Tibial nerve (tissue), 4 donors: ENCODE measurements at regions not wholly inside any gene's neighbourhood (a gene's known extent, or its start where the extent isn't known, plus 50 kb on each side); places are given as distances from the start of the nearest gene placed in this dataset.

Experiments used
- DNase-seq, 2 donors: peaks; one replicate each; pipeline ENCODE4 v3.0.0-alpha.2; 2019; ENCODE audit warnings: low spot score in 2 of 2
- H3K27ac ChIP-seq, 4 donors: fragments of 200-600 bp; sonication (generic) in 3 of 4; one replicate each; pipeline ENCODE4 v1.5.1; 2017 to 2019; ENCODE audit warnings: mild to moderate bottlenecking in 1 of 4
- H3K27me3 ChIP-seq, 2 donors: fragments of 200-600 bp; sonication (generic) in 1 of 2; one replicate each; pipeline versions ENCODE4 v1.5.1 to v1.6.0; 2017 to 2019
- H3K36me3 ChIP-seq, 3 donors: fragments of 200-600 bp; sonication (generic); one replicate each; pipeline ENCODE4 v1.5.1; 2018 to 2019
- H3K4me1 ChIP-seq, 4 donors: fragments of 200-600 bp; sonication (generic) in 3 of 4; one replicate each; pipeline ENCODE4 v1.5.1; 2017 to 2019
- H3K4me3 ChIP-seq, 4 donors: fragments of 200-600 bp; sonication (generic) in 3 of 4; one replicate each; pipeline ENCODE4 v1.5.1; 2017 to 2019; ENCODE audit warnings: mild to moderate bottlenecking in 1 of 4, moderate library complexity in 1 of 4
- H3K9me3 ChIP-seq, 4 donors: fragments of 200-600 bp; sonication (generic) in 3 of 4; one replicate each; pipeline ENCODE4 v1.5.1; 2017 to 2019
- EP300 ChIP-seq, 2 donors: sonication (generic); formaldehyde crosslinking; IDR thresholded peaks; one replicate each; pipeline ENCODE4 v1.6.1; 2017; ENCODE audit warnings: antibody characterized with exemption in 2 of 2, mild to moderate bottlenecking in 1 of 2
- POLR2A ChIP-seq, 2 donors: fragments of 450-650 bp; IDR thresholded peaks; one replicate each; pipeline ENCODE4 v1.6.1; 2017; ENCODE audit warnings: antibody characterized with exemption in 2 of 2, mild to moderate bottlenecking in 2 of 2, moderate library complexity in 2 of 2
- WGBS, 2 donors: methylation state at CpG; one replicate each; pipeline ENCODE4 v1.1.5; 2018; 5-methylcytosine and 5-hydroxymethylcytosine counted together
- TF ChIP-seq, protein P1 (sequence below), 5 experiments: fragments of 200-600 bp in 3 of 5; fragments of 450-650 bp in 2 of 5; sonication (generic) in 3 of 5; IDR thresholded peaks; one replicate each; pipeline ENCODE4 v1.5.1; 2016 to 2019; ENCODE audit warnings: antibody characterized with exemption in 5 of 5, mild to moderate bottlenecking in 3 of 5, moderate library complexity in 2 of 5

- no peak for DNase-seq
- Histone ChIP-seq H3K36me3 (no peaks in the 10 kb centered on the region), H3K4me1 (no peaks in the 10 kb centered on the region), H3K27me3 (no peaks in the 10 kb centered on the region), H3K27ac (no peak overlapping the region), H3K4me3 (no peak overlapping the region), H3K9me3 (no peaks in the 10 kb centered on the region)
- 95 to 97% methylated on average over 1 of the region's 1 CpG for WGBS, 2 donors
- TF ChIP-seq EP300 (IDR thresholded peaks at IDR 0.05) (no peak), POLR2A (IDR thresholded peaks at IDR 0.05) (no peak)
- TF ChIP-seq, protein P1, sequence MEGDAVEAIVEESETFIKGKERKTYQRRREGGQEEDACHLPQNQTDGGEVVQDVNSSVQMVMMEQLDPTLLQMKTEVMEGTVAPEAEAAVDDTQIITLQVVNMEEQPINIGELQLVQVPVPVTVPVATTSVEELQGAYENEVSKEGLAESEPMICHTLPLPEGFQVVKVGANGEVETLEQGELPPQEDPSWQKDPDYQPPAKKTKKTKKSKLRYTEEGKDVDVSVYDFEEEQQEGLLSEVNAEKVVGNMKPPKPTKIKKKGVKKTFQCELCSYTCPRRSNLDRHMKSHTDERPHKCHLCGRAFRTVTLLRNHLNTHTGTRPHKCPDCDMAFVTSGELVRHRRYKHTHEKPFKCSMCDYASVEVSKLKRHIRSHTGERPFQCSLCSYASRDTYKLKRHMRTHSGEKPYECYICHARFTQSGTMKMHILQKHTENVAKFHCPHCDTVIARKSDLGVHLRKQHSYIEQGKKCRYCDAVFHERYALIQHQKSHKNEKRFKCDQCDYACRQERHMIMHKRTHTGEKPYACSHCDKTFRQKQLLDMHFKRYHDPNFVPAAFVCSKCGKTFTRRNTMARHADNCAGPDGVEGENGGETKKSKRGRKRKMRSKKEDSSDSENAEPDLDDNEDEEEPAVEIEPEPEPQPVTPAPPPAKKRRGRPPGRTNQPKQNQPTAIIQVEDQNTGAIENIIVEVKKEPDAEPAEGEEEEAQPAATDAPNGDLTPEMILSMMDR (IDR thresholded peaks at IDR 0.05): no peak
Measured at GRCh38 chr3:76871655-76872054, 168.2 kb upstream of the ROBO2 start.

GRCh38 chr3:76872999-76873398 lies 166.9 kb upstream of the ROBO2 start:
- no peak overlapping the region for H3K4me3 ChIP-seq

DNA sequence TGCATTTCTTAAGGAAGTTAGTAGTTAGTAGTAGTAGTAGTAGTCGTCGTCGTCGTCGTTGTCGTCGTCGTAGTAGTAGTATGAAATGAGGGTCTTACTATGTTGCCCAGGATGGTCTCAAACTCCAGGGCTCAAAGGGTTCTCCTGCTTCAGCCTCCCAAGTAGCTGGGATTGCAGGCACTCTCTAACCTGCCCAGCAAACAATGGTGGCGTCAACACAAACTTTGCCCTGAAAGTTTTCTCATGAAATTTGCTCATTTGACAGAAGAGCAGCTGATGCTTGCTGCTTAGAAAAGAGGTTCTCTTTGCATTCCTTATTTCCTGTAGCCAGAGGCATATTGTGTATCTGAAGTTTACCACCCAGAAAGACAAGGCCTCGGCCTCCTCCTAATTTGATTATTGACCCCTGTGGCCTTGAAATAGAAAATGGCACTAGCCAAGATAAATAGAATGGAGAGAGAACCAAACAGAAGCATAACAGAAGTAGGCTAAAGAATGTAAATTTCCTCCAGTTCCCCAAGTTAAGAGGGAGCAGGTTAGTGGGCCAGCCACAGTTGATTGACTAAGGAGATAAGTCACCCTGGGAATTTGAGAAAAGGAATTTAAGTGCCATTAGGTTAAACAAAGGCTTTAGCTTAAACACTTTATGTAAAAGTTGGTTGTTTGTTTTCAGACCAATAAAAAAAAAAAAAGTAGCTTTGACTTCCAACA lies 166.2 kb upstream of the ROBO2 start:
- no peaks in the 10 kb centered on the region for H3K9me3 ChIP-seq
- H3K36me3 ChIP-seq: no peaks in the 10 kb centered on the region
- H3K4me3 ChIP-seq: no peak overlapping the region
- DNase-seq: no peak
- TF ChIP-seq, protein P1 (IDR thresholded peaks at IDR 0.05): no peak
- TF ChIP-seq EP300 (IDR thresholded peaks at IDR 0.05) (no peak), POLR2A (IDR thresholded peaks at IDR 0.05) (no peak)
- H3K4me1 ChIP-seq: no peaks in the 10 kb centered on the region
- WGBS, 2 donors: 88 to 89% methylated on average over 10 of the region's 10 CpGs
- H3K27me3 ChIP-seq: no peaks in the 10 kb centered on the region
- H3K27ac ChIP-seq: no peak overlapping the region

More at GRCh38 chr3:76872999-76873398, 166.9 kb upstream of the ROBO2 start:
- H3K9me3 ChIP-seq: no peaks in the 10 kb centered on the region
- H3K27ac ChIP-seq: no peak overlapping the region
- WGBS, 2 donors: 22 to 38% methylated on average over 1 of the region's 1 CpG
- H3K36me3 ChIP-seq: no peaks in the 10 kb centered on the region
- DNase-seq: no peak
- no peaks in the 10 kb centered on the region for H3K4me1 ChIP-seq
- H3K27me3 ChIP-seq: no peaks in the 10 kb centered on the region
- TF ChIP-seq POLR2A (IDR thresholded peaks at IDR 0.05) (no peak), EP300 (IDR thresholded peaks at IDR 0.05) (no peak)
- TF ChIP-seq, protein P1 (IDR thresholded peaks at IDR 0.05): no peak

DNA sequence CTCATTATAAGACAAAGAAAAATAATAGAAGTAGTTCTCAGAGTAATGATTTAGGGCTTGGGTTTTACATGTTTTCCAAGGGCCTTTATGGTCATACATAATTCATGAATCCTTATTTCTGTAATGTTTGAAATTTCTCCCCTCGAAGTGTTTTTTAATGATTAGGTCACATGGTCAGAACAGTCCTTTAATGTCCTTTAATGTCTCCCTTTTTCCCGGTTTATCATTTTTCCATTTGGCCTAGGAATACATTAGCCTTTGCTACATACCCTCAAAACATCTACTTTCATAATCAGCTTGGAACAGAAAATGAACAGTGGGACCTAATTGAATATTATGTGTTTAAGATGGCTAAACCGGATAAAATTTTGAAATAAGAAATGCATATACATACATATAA lies 159.9 kb upstream of the ROBO2 start:
- no peak overlapping the region for H3K27ac ChIP-seq
- no peaks in the 10 kb centered on the region for H3K4me1 ChIP-seq
- no peaks in the 10 kb centered on the region for H3K9me3 ChIP-seq
- no peaks in the 10 kb centered on the region for H3K27me3 ChIP-seq
- WGBS, 2 donors: 70% methylated on average over 3 of the region's 3 CpGs
- H3K36me3 ChIP-seq: no peaks in the 10 kb centered on the region
- TF ChIP-seq EP300 (IDR thresholded peaks at IDR 0.05) (no peak), POLR2A (IDR thresholded peaks at IDR 0.05) (no peak)
- TF ChIP-seq, protein P1 (IDR thresholded peaks at IDR 0.05): no peak
- no peak for DNase-seq
- H3K4me3 ChIP-seq: no peak overlapping the region

DNA sequence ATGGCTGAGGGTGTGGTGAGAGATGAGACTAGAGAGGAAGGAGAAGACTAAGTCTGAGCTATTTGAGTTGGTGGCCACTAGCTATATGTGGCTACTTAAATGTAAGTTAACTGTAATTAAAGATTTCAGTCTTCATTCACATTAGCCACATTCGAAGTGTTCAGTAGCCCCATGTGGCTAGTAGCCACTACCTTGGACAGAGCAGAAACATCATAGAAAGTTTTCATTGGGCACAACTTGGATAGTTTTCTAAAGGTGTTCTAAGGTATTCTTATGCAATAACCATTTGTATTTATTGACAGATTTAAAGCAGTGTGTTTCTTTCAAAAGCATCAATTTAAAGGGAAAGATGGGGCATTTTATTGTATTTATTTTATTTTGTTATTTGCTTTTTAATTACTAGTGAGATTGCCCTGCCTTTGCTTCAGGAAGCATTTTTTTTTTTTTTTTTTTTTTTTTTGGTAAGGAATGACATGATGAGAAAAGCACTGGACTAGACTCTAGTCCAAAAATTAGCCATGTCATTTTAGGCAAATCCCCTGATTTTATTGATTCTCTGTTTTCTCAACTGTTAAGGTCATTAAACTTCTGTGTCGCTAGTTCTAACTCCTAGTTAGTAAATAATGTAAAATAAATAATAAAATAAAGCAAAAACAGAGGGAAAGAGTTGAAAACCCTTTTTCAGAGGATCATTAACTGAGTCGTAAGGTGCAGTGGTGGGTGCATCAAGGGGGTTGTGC lies 153.0 kb upstream of the ROBO2 start:
- H3K27me3 ChIP-seq: no peaks in the 10 kb centered on the region
- H3K4me3 ChIP-seq: no peak overlapping the region
- 85 to 91% methylated on average over 3 of the region's 3 CpGs for WGBS, 2 donors
- H3K27ac ChIP-seq: no peak overlapping the region
- no peak for DNase-seq
- no peaks in the 10 kb centered on the region for H3K36me3 ChIP-seq
- TF ChIP-seq POLR2A (IDR thresholded peaks at IDR 0.05): no peak
- TF ChIP-seq, protein P1 (IDR thresholded peaks at IDR 0.05): no peak
- TF ChIP-seq EP300 (IDR thresholded peaks at IDR 0.05): no peak
- H3K9me3 ChIP-seq: no peaks in the 10 kb centered on the region
- no peaks in the 10 kb centered on the region for H3K4me1 ChIP-seq
